Peyer's patch (tissue), 4 donors: ENCODE measurements at regions not wholly inside any gene's neighbourhood (a gene's known extent, or its start where the extent isn't known, plus 50 kb on each side); places are given as distances from the start of the nearest gene placed in this dataset.

Source experiments
- DNase-seq, 3 donors: peaks; one replicate each; pipeline ENCODE4 v3.0.0-alpha.2; 2017 to 2019
- H3K27ac ChIP-seq, 4 donors: fragments of 200-600 bp; sonication (generic); one replicate each; pipeline ENCODE4 v1.5.1; 2016 to 2019
- H3K27me3 ChIP-seq, 2 donors: fragments of 200-600 bp; sonication (generic); one replicate each; pipeline ENCODE4 v1.5.1; 2019
- H3K36me3 ChIP-seq, 3 donors: fragments of 200-600 bp; sonication (generic); one replicate each; pipeline ENCODE4 v1.5.1; 2016 to 2019
- H3K4me1 ChIP-seq, 4 donors: fragments of 200-600 bp; sonication (generic); one replicate each; pipeline ENCODE4 v1.5.1; 2016 to 2019
- H3K4me3 ChIP-seq, 4 donors: fragments of 200-600 bp; sonication (generic); 1 replicate in 3 of 4; 2 replicates in 1 of 4; pipeline ENCODE4 v1.5.1; 2016 to 2019; ENCODE audit warnings: mild to moderate bottlenecking in 1 of 4
- H3K9me3 ChIP-seq, 4 donors: fragments of 200-600 bp; sonication (generic); one replicate each; pipeline ENCODE4 v1.5.1; 2016 to 2019; ENCODE audit warnings: mild to moderate bottlenecking in 1 of 4
- CTCF ChIP-seq, 6 experiments: fragments of 450-650 bp in 4 of 6; fragments of 200-600 bp in 2 of 6; sonication (generic) in 1 of 6; IDR thresholded peaks; one replicate each; pipeline ENCODE4 v1.5.1; 2017 to 2019; ENCODE audit warnings: antibody characterized with exemption in 6 of 6, mild to moderate bottlenecking in 3 of 6, moderate library complexity in 1 of 6
- POLR2A ChIP-seq, 2 donors: fragments of 450-650 bp; IDR thresholded peaks; one replicate each; pipeline ENCODE4 v1.5.1; 2017; ENCODE audit warnings: antibody characterized with exemption in 2 of 2, mild to moderate bottlenecking in 2 of 2, moderate library complexity in 2 of 2

GRCh38 chr6:91281901-91282300 is 695.0 kb upstream of the MAP3K7 start:
- H3K4me3 ChIP-seq, result no peak overlapping the region
- DNase-seq, result no peak
- H3K9me3 ChIP-seq, result no peaks in the 10 kb centered on the region
- no peaks in the 10 kb centered on the region for H3K27me3 ChIP-seq
- H3K4me1 ChIP-seq, result no peaks in the 10 kb centered on the region
- H3K36me3 ChIP-seq, result no peaks in the 10 kb centered on the region
- TF ChIP-seq POLR2A (IDR thresholded peaks at IDR 0.05) (no peak), CTCF (IDR thresholded peaks at IDR 0.05) (no peak)
- H3K27ac ChIP-seq, result no peak overlapping the region

DNA sequence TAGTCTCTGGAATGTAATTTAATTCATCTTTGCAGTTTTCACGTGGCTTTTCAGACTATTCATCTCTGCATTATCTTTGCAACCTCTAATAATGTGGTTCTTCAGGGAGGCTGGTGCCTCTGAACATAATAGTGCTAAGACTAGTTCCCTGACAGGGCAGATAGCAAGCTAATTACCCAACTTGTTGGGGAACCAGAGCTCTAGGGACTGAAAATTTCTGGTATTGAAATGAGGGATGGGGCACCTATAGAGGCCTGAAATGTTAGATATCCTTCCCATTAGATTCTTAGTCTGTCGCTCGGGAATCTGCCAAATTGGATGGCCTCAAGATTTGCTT is 693.6 kb upstream of the MAP3K7 start:
- Histone ChIP-seq H3K27me3 (no peaks in the 10 kb centered on the region), H3K27ac (no peak overlapping the region), H3K4me1 (no peaks in the 10 kb centered on the region), H3K36me3 (no peaks in the 10 kb centered on the region), H3K9me3 (no peaks in the 10 kb centered on the region), H3K4me3 (no peak overlapping the region)
- TF ChIP-seq CTCF (IDR thresholded peaks at IDR 0.05), result no peak
- no peak for TF ChIP-seq POLR2A (IDR thresholded peaks at IDR 0.05)
- no peak for DNase-seq

- no peak for DNase-seq
- H3K9me3 ChIP-seq, result no peaks in the 10 kb centered on the region
- H3K27ac ChIP-seq, result no peak overlapping the region
- no peaks in the 10 kb centered on the region for H3K4me1 ChIP-seq
- TF ChIP-seq CTCF (IDR thresholded peaks at IDR 0.05) (no peak), POLR2A (IDR thresholded peaks at IDR 0.05) (no peak)
- H3K27me3 ChIP-seq, result no peaks in the 10 kb centered on the region
- H3K36me3 ChIP-seq, result no peaks in the 10 kb centered on the region
- no peak overlapping the region for H3K4me3 ChIP-seq
Observed at GRCh38 chr6:91279740-91280493, 693.0 kb upstream of the MAP3K7 start.

- Histone ChIP-seq H3K27ac (no peak overlapping the region), H3K27me3 (no peaks in the 10 kb centered on the region), H3K9me3 (no peaks in the 10 kb centered on the region), H3K4me3 (no peak overlapping the region), H3K36me3 (no peaks in the 10 kb centered on the region), H3K4me1 (no peaks in the 10 kb centered on the region)
- TF ChIP-seq CTCF (IDR thresholded peaks at IDR 0.05), result no peak
- TF ChIP-seq POLR2A (IDR thresholded peaks at IDR 0.05), result no peak
- no peak for DNase-seq
Observed at GRCh38 chr6:91278416-91278815, 691.5 kb upstream of the MAP3K7 start.

DNA sequence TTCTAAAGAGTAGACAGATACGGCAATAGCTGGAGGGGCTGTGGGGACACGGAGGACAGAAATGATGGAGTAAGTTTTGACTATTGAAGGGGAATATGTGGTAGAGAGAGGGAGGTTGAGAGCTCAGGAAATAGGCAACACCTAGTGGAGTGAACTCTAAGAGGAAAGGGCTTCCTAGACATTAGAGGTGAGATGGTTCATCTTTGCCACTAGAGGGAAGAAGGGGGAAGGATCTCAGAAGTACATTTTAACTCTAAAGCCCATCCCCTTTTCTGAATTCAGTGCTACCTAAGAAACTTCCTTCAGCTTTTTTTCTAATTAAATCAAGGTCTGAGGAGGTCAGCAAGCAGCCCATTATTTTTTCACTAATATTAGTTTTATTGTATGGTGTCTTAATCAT is 689.4 kb upstream of the MAP3K7 start:
- Histone ChIP-seq H3K4me1 (no peaks in the 10 kb centered on the region), H3K4me3 (no peak overlapping the region), H3K9me3 (no peaks in the 10 kb centered on the region), H3K27me3 (no peaks in the 10 kb centered on the region), H3K27ac (no peak overlapping the region), H3K36me3 (no peaks in the 10 kb centered on the region)
- TF ChIP-seq POLR2A (IDR thresholded peaks at IDR 0.05), result no peak
- peak in 3 of 6 experiments; percentile 15 to 31 (median 25) for TF ChIP-seq CTCF (IDR thresholded peaks at IDR 0.05)
- DNase-seq, result no peak

DNA sequence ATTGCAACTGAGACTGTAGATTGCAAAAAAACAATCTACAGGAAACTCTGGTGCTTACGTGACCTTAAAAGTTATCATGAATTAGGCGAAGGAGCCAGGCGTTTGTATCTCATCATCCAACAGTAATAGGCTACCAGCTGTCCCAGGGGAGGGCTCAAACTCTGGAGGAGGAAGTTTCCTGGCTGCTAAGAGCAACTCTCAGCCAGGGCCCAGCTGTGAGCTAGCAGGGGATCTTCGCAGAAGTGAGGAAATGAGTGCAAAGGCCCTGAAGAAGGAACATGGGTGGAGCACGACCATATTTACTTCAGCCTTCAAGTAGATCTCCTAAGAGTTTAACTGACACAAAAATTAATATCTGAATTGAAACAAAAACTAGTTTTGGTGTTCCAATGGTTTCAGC is 686.9 kb upstream of the MAP3K7 start:
- no peak for DNase-seq

More for the DNA sequence above, 686.9 kb upstream of the MAP3K7 start:
- no peaks in the 10 kb centered on the region for H3K9me3 ChIP-seq
- no peaks in the 10 kb centered on the region for H3K36me3 ChIP-seq
- H3K27me3 ChIP-seq, result no peaks in the 10 kb centered on the region
- H3K4me3 ChIP-seq, result no peak overlapping the region
- no peak for TF ChIP-seq CTCF (IDR thresholded peaks at IDR 0.05)
- no peak for TF ChIP-seq POLR2A (IDR thresholded peaks at IDR 0.05)
- H3K4me1 ChIP-seq, result no peaks in the 10 kb centered on the region
- H3K27ac ChIP-seq, result no peak overlapping the region
